GM19043 (cell line): ENCODE measurements at regions not wholly inside any gene's neighbourhood (a gene's known extent, or its start where the extent isn't known, plus 50 kb on each side); places are given as distances from the start of the nearest gene placed in this dataset.

ENCODE experiments used
- ATAC-seq: cut with Tn5 transposase; IDR thresholded peaks from one replicate; pipeline ENCODE4 v1.9.1; 2021; ENCODE audit warnings: low read depth; ENCODE audit not compliant: unreplicated experiment

GRCh38 chr4:177033632-177034031 lies 240.9 kb upstream of the VEGFC start:
- ATAC-seq = no peak

GRCh38 chr4:177041356-177041755 lies 248.6 kb upstream of the VEGFC start:
- ATAC-seq = no peak

- ATAC-seq = peak; percentile 84
Measured at GRCh38 chr4:177047070-177047850, 254.5 kb upstream of the VEGFC start.

DNA sequence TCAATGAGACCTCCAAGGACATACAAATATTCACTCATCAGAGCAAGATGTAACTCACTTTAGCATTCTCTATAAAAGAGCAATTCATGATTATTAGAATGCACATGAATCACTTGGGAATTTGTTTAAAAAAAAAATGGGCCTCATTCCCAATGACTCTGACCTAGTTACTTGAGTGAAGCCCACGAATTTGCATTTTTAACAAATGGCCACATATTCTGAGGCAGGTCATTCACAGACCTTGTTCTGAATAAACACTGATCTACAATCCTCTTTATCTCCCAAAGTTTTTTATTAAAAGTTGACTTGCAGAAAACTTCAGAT lies 255.1 kb upstream of the VEGFC start:
- ATAC-seq = no peak

DNA sequence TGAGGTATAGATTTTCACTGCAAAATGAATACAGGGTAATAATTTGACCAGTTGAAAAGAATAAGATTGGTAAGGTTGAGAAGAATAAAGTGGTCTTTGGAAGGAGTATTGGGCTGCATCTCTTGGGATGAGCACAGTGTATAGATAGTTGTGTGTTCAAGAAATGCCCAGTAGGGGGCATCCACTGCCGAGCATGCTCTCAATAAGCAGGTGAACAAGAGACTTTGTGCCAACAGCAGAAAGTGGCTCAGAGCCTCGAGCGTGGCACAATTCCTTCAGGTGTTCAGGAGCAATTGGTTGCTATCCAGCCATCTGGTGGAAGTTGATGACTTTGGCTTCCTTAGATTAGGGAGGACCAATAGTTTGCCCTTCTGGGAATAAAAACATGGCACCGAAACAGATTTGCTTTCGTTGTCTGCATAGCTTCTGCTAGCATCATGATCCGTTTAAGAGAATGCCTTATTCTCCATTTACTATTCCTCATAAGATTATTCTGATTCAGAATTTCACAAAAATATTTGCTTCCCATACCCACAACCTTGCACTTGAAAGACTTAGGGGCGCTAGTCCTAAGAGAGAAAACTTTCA lies 258.1 kb upstream of the NEIL3 start:
- ATAC-seq = peak; percentile 71

- no peak for ATAC-seq
Measured at GRCh38 chr4:177052211-177052934, 257.3 kb upstream of the NEIL3 start.

DNA sequence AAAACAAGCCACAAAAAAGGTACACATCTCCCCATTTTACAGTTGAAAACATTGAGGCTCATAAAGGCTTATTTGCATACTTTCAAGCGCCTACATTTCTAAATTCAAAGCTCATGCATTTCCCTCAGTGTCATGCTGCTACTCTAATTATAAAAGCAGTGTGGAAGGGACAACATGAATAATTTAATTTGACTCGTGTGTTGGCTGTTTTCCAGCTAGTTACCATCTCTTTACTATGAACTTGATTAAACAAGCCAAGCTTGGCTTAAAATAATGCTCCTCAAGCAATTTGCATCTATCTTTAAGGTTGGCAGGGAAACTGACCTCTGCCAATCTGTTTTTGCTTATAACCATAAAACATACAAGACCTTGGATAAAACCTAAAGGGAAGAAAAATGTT lies 252.5 kb upstream of the NEIL3 start:
- no peak for ATAC-seq

DNA sequence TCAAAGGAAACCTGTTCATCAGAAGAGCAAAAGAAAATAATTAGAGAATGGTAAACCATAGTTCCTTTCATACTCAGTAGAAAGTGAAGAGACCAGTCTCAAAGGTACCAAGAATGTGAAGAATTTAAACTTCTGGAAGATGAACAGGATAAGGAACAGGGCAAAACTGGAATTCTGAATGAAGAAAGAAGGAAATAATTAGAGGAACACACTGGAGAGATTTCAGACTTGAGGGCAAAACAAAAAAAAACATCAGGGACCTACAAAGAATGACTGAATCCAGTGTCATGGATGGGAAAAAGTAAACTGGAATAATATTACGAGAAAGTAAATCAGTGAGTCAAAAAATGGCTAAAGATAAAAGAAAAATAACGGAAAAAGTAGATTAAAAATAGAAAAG lies 245.6 kb upstream of the NEIL3 start:
- no peak for ATAC-seq

DNA sequence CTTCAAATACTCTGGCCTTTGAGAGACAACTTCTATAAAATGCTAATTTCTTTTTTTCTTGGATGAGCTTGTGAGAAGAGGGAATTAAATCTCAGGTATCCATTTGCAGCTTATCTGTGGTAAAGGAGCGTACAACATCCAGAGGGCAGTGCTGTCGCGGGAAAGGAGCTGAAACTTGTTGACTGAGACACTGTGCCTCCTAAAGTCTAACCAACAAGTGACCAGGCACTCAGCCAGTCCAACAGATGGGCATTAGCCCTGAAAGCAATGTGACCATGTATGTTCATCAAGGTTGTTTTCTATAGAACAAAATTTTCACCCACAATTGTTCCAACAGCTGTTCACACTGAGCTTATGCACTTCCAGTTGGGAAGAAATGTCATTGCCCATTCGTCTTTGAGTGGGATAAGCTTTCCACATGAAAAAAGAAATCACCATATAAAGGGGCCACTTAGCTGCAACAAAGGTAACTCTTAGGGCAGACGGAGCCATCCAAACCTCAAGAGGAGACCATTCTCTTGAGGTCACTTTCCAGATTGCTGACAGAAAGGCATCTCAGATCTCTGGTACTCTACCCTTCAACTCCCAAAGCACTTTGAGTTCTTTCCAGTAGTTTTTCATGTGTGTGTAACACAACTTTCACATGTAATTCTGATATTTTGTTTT lies 244.8 kb upstream of the NEIL3 start:
- no peak for ATAC-seq

DNA sequence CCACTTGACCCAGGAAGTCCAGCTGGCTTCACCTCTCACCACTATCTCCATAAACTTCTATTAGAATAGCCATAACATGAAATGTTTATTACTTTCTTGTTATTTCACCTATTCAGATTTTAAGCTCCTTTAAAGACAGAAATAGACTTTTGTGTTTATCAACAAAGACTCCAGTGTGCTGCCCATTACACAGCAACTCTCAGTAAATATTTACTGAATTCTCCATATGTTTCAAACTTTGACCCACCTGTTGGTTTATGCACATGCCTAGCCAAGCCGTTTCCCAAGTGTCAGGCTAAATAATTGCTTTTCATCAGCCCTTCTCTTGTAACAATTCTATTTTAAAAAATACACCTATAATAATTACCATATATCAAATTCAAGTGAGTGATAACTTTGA lies 242.9 kb upstream of the NEIL3 start:
- no peak for ATAC-seq

DNA sequence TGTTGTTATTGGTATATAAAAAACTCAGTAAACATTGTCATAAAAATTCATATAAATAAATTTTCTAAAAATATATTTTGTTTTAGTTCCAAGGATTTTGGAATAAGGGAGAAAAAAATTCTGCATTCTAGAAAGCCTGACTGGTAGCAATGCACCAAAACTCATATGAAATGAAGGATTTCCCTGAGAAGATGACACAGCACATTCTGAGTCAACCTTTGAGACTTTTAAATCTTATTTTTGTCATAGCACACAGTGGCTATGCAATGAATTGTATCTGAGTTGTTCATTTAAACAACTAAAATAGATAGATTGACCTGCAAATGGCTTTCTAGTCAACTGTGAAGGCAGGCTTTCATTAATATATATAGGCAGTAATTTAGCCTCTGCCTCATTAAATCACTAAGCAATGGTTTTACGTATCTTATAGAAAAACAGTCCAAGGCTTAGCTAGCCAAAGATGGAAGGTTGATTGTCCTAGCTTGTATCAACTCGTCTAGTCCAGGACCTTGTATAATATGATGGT lies 239.1 kb upstream of the NEIL3 start:
- ATAC-seq = no peak

GRCh38 chr4:177077095-177077971 lies 232.3 kb upstream of the NEIL3 start:
- ATAC-seq = no peak

DNA sequence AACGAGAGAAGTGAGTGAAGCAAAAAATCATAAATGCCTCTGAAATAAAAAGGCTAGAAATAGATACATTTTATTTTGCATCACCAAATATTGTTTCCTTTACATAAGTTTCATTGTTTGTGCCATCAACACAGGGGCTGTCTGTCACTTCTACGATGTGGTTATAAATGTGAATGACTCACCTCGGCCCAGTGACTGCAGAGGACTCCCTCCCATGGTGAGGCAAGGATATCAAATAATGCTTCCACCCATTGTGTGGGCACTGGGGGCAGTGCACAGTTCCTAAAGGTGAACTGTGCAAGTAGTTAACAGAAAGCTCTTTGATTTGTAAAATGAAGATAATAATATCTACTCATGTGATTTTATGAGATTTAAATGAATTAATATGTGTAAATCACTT lies 230.3 kb upstream of the NEIL3 start:
- ATAC-seq = no peak

GRCh38 chr4:177080388-177080787 lies 229.3 kb upstream of the NEIL3 start:
- ATAC-seq = no peak

DNA sequence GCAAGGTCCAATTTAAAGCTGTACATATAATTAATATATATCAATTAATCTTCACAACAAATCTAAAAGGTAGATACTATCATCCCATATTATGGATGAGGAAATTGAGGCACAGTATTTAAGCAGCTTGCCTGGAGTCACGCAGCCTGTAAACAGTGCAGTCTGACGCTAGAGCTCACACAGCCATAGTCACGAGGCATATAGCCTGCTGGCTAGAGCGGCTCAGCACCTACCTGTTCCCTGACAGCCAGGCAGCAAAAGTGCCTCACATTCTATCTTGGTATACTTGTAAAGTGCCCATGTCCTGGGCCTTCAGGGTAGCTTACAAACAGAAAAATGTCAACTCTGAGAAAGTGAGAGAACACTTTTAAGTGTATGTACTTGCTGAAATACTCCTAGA lies 222.6 kb upstream of the NEIL3 start:
- ATAC-seq = no peak

DNA sequence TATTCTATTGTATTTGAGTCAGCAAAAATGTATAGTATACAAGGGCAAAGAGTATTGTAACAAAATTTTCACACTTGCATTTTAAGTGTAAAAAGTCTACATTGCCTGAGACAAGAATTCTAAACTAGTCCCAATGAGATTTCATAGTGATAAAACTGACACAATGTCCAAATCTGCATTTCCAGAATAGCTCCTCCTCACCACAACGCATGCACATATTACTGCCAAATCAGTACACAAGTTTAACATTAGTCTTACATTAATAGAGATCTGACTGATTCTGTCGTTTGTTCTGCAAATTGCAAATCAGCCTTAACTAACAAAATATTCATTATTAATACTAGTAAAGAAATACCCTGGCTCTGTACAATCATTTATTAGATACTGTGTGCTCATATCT lies 222.2 kb upstream of the NEIL3 start:
- no peak for ATAC-seq

DNA sequence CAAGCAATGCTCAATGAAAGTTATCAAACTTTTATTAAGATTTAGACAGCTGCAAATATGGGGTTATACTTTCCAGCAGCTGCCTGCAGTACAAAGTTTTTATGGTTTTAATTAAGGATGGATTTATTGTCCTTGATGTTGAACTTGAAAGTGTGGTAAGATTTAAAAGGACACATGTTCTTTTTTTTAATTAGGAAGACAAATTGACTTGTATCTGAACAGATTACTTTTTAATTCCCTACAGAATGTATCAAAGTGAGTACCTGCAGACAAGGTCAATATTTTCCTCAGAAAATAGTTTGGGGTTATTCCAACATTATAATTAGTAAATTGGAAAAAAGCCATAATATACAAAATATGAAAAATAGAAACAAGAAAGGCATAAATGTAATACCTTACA lies 218.2 kb upstream of the NEIL3 start:
- no peak for ATAC-seq

GRCh38 chr4:177092807-177093206 lies 216.9 kb upstream of the NEIL3 start:
- ATAC-seq = no peak

GRCh38 chr4:177093964-177094363 lies 215.7 kb upstream of the NEIL3 start:
- no peak for ATAC-seq

GRCh38 chr4:177097291-177097690 lies 212.4 kb upstream of the NEIL3 start:
- ATAC-seq = no peak
